Neural cell (in vitro differentiated cells): ENCODE measurements at regions not wholly inside any gene's neighbourhood (a gene's known extent, or its start where the extent isn't known, plus 50 kb on each side); places are given as distances from the start of the nearest gene placed in this dataset.

ENCODE experiments used
- H2AFZ ChIP-seq: fragments of 200-600, 300-800 bp; sonication (generic), shearing (Covaris generic); 2 replicates; pipeline ENCODE4 v1.6.0; 2014; ENCODE audit warnings: low read depth, mild to moderate bottlenecking, antibody characterized with exemption, low read length, moderate library complexity
- H3F3A ChIP-seq: fragments of 200-600 bp; shearing (Covaris generic); 2 replicates; pipeline ENCODE4 v1.6.1; 2016; ENCODE audit warnings: mild to moderate bottlenecking, moderate library complexity, mixed read lengths, antibody characterized with exemption, low read length; ENCODE audit not compliant: insufficient read depth, poor library complexity, severe bottlenecking
- H3K27ac ChIP-seq: fragments of 200-600, 300-800 bp; sonication (generic), shearing (Covaris generic); 2 replicates; pipeline ENCODE4 v1.5.1; 2014; ENCODE audit warnings: mild to moderate bottlenecking, low read length, moderate library complexity
- H3K27me3 ChIP-seq: fragments of 300-800, 200-600 bp; sonication (generic), shearing (Covaris generic); 2 replicates; pipeline ENCODE4 v1.6.0; 2014; ENCODE audit warnings: mild to moderate bottlenecking, low read depth, low read length, moderate library complexity; ENCODE audit not compliant: insufficient read depth
- H3K36me3 ChIP-seq: fragments of 300-800, 200-600 bp; sonication (generic), shearing (Covaris generic); 2 replicates; pipeline ENCODE4 v1.5.1; 2014; ENCODE audit warnings: mild to moderate bottlenecking, antibody characterized with exemption, low read length, moderate library complexity; ENCODE audit not compliant: insufficient read depth
- H3K4me2 ChIP-seq: fragments of 300-800, 200-600 bp; sonication (generic), shearing (Covaris generic); 2 replicates; pipeline ENCODE4 v1.6.0; 2014; ENCODE audit warnings: mild to moderate bottlenecking, low read length
- H3K4me3 ChIP-seq: fragments of 300-800, 200-600 bp; sonication (generic), shearing (Covaris generic); 2 replicates; pipeline ENCODE4 v1.5.1; 2014; ENCODE audit warnings: mild to moderate bottlenecking, low read length, moderate library complexity
- H3K79me2 ChIP-seq: fragments of 200-600 bp; shearing (Covaris generic); replicated peaks from 2 replicates; pipeline ENCODE4 v1.6.0; 2014; ENCODE audit warnings: mild to moderate bottlenecking, low read length, moderate library complexity; ENCODE audit not compliant: insufficient read depth
- H3K9ac ChIP-seq: fragments of 300-800, 200-600 bp; sonication (generic), shearing (Covaris generic); 2 replicates; pipeline ENCODE4 v1.6.1; 2016; ENCODE audit warnings: mild to moderate bottlenecking, low read length, mixed read lengths
- H3K9me2 ChIP-seq: fragments of 200-600 bp; shearing (Covaris generic); 2 replicates; pipeline ENCODE4 v1.6.1; 2016; ENCODE audit warnings: mild to moderate bottlenecking, low read length, mixed read lengths; ENCODE audit not compliant: insufficient read depth
- H3K9me3 ChIP-seq: fragments of 200-600, 300-800 bp; sonication (generic), shearing (Covaris generic); 2 replicates; pipeline ENCODE4 v1.6.1; 2016; ENCODE audit warnings: mild to moderate bottlenecking, mixed run types, low read length, moderate library complexity, mixed read lengths
- H4K20me1 ChIP-seq: fragments of 200-600 bp; shearing (Covaris generic); 2 replicates; pipeline ENCODE4 v1.6.1; 2016; ENCODE audit warnings: mild to moderate bottlenecking, mixed run types; ENCODE audit not compliant: insufficient read depth
- EP300 ChIP-seq: fragments of 450-650 bp; conservative IDR thresholded peaks from 2 replicates; pipeline ENCODE4 v1.6.1; 2014; ENCODE audit warnings: antibody characterized with exemption, mild to moderate bottlenecking, moderate library complexity; ENCODE audit not compliant: poor library complexity, severe bottlenecking
- EZH2 ChIP-seq: fragments of 200-600, 300-800 bp; shearing (Covaris generic), sonication (generic); IDR thresholded peaks from 2 replicates; pipeline ENCODE4 v1.6.1; 2014; ENCODE audit warnings: antibody characterized with exemption, low read length, borderline replicate concordance, mild to moderate bottlenecking; ENCODE audit not compliant: insufficient read depth, poor library complexity, severe bottlenecking
- MXI1 ChIP-seq: fragments of 450-650 bp; conservative IDR thresholded peaks from 2 replicates; pipeline ENCODE4 v1.6.1; 2014; ENCODE audit warnings: antibody characterized with exemption, mild to moderate bottlenecking; ENCODE audit not compliant: poor library complexity, severe bottlenecking
- POLR2AphosphoS5 ChIP-seq: IDR thresholded peaks from 2 replicates; pipeline ENCODE4 v1.6.1; 2012
- RAD21 ChIP-seq: fragments of 450-650 bp; conservative IDR thresholded peaks from 2 replicates; pipeline ENCODE4 v1.6.1; 2014; ENCODE audit warnings: antibody characterized with exemption, mild to moderate bottlenecking, moderate library complexity
- SMC3 ChIP-seq: fragments of 450-650 bp; conservative IDR thresholded peaks from 2 replicates; pipeline ENCODE4 v1.6.1; 2014; ENCODE audit warnings: antibody characterized with exemption, mild to moderate bottlenecking, moderate library complexity; ENCODE audit not compliant: poor library complexity
- TAF1 ChIP-seq: IDR thresholded peaks from 2 replicates; pipeline ENCODE4 v1.6.1; 2012; ENCODE audit warnings: low read depth
- TF ChIP-seq, protein P1 (sequence below): fragments of 450-650 bp; IDR thresholded peaks from 2 replicates; pipeline ENCODE4 v1.5.1; 2014; ENCODE audit warnings: antibody characterized with exemption, mild to moderate bottlenecking, moderate library complexity; ENCODE audit not compliant: poor library complexity, severe bottlenecking
- TF ChIP-seq, protein P2 (sequence below): IDR thresholded peaks from 2 replicates; pipeline ENCODE4 v1.6.1; 2012; ENCODE audit warnings: borderline replicate concordance

DNA sequence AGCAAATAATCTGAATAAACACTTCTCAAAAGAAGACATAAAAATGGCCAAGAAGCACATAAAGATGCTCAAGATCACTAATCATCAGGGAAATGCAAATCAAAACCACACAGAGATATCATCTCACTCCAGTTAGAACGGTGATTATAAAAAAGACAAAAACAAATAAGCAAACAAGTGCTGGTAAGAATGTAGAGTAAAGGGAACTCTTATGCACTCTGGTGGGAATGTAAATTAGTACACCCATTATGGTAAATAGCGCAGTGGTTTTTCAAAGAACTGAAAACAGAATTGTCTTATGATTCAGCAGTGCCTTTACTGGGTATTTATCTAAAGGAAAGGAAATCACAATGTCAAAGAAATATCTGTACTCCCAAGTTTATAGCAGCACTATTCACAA lies 343.2 kb downstream of the HAPSTR1 start:
- H2AFZ ChIP-seq: no peak overlapping the region
- no peak overlapping the region for H3K27ac ChIP-seq
- H3F3A ChIP-seq: no peaks in the 10 kb centered on the region
- no peaks in the 10 kb centered on the region for H4K20me1 ChIP-seq
- H3K9me2 ChIP-seq: no peaks in the 10 kb centered on the region
- no peak overlapping the region for H3K9ac ChIP-seq
- H3K4me2 ChIP-seq: no peak overlapping the region
- H3K27me3 ChIP-seq: no peaks in the 10 kb centered on the region
- H3K79me2 ChIP-seq: no peaks in the 10 kb centered on the region
- H3K9me3 ChIP-seq: no peaks in the 10 kb centered on the region
- no peak for TF ChIP-seq RAD21
- TF ChIP-seq SMC3: no peak
- no peak for TF ChIP-seq TAF1
- TF ChIP-seq EZH2: no peak
- TF ChIP-seq POLR2AphosphoS5: no peak
- TF ChIP-seq EP300: no peak
- no peak for TF ChIP-seq MXI1
- TF ChIP-seq, protein P1, sequence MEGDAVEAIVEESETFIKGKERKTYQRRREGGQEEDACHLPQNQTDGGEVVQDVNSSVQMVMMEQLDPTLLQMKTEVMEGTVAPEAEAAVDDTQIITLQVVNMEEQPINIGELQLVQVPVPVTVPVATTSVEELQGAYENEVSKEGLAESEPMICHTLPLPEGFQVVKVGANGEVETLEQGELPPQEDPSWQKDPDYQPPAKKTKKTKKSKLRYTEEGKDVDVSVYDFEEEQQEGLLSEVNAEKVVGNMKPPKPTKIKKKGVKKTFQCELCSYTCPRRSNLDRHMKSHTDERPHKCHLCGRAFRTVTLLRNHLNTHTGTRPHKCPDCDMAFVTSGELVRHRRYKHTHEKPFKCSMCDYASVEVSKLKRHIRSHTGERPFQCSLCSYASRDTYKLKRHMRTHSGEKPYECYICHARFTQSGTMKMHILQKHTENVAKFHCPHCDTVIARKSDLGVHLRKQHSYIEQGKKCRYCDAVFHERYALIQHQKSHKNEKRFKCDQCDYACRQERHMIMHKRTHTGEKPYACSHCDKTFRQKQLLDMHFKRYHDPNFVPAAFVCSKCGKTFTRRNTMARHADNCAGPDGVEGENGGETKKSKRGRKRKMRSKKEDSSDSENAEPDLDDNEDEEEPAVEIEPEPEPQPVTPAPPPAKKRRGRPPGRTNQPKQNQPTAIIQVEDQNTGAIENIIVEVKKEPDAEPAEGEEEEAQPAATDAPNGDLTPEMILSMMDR: no peak
- TF ChIP-seq, protein P2, sequence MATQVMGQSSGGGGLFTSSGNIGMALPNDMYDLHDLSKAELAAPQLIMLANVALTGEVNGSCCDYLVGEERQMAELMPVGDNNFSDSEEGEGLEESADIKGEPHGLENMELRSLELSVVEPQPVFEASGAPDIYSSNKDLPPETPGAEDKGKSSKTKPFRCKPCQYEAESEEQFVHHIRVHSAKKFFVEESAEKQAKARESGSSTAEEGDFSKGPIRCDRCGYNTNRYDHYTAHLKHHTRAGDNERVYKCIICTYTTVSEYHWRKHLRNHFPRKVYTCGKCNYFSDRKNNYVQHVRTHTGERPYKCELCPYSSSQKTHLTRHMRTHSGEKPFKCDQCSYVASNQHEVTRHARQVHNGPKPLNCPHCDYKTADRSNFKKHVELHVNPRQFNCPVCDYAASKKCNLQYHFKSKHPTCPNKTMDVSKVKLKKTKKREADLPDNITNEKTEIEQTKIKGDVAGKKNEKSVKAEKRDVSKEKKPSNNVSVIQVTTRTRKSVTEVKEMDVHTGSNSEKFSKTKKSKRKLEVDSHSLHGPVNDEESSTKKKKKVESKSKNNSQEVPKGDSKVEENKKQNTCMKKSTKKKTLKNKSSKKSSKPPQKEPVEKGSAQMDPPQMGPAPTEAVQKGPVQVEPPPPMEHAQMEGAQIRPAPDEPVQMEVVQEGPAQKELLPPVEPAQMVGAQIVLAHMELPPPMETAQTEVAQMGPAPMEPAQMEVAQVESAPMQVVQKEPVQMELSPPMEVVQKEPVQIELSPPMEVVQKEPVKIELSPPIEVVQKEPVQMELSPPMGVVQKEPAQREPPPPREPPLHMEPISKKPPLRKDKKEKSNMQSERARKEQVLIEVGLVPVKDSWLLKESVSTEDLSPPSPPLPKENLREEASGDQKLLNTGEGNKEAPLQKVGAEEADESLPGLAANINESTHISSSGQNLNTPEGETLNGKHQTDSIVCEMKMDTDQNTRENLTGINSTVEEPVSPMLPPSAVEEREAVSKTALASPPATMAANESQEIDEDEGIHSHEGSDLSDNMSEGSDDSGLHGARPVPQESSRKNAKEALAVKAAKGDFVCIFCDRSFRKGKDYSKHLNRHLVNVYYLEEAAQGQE: no peak
- H3K36me3 ChIP-seq: no peaks in the 10 kb centered on the region
- H3K4me3 ChIP-seq: no peak overlapping the region

- TF ChIP-seq RAD21: no peak
- TF ChIP-seq, protein P1: no peak
- no peak for TF ChIP-seq POLR2AphosphoS5
- TF ChIP-seq EZH2: no peak
- no peak for TF ChIP-seq SMC3
- TF ChIP-seq, protein P2: no peak
- no peak for TF ChIP-seq EP300
- TF ChIP-seq TAF1: no peak
- TF ChIP-seq MXI1: no peak
- no peak overlapping the region for H2AFZ ChIP-seq
Measured at GRCh38 chr16:9436175-9436574, 344.7 kb downstream of the HAPSTR1 start.

More at GRCh38 chr16:9436175-9436574, 344.7 kb downstream of the HAPSTR1 start:
- Histone ChIP-seq H3F3A (no peaks in the 10 kb centered on the region), H3K4me2 (no peak overlapping the region), H3K9me3 (no peaks in the 10 kb centered on the region), H3K27me3 (no peaks in the 10 kb centered on the region), H3K79me2 (no peaks in the 10 kb centered on the region), H4K20me1 (no peaks in the 10 kb centered on the region), H3K4me3 (no peak overlapping the region), H3K36me3 (no peaks in the 10 kb centered on the region), H3K9me2 (no peaks in the 10 kb centered on the region), H3K27ac (no peak overlapping the region), H3K9ac (no peak overlapping the region)
